ENCODE measurements at regions not wholly inside any gene's neighbourhood (a gene's known extent, or its start where the extent isn't known, plus 50 kb on each side); places are given as distances from the start of the nearest gene placed in this dataset.

DNA sequence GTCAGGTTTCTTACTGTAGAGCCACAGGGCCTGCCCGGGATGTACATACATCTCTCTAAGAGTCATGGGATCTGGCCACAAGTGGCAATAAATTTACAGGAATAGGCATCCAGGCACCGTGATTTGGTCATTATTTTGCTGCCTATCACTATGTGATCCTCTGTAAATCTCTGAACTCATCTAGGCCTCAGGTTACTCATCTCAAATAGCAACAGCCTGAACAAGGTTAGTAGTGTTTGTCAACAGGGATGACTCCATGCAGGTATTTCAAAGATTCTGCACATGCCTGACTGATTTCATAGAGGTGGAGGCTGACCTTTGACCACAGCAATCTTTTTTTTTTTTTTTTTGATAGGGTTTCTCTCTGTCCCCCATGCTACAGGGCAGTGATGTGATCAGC, 88.8 kb upstream of the TBL1XR1 start:
- Histone ChIP-seq H3K36me3 (no peaks in the 10 kb centered on the region), H3K27ac (no peak overlapping the region), H3K4me3 (no peak overlapping the region), H3K4me1 (no peaks in the 10 kb centered on the region), H3K9me3 (no peaks in the 10 kb centered on the region), H3K27me3 (no peaks in the 10 kb centered on the region)
- intact Hi-C loops (cut with DNase I; ENCODE audit: low total_unique reads) = no loop called here
- TF ChIP-seq POLR2A (IDR thresholded peaks at IDR 0.05) = no peak
- ATAC-seq = no peak
- in situ Hi-C loops (cut with MboI; ENCODE audit: low sequenced_read_pairs in 4 of 4) = loop anchor here in 1 of 4 donors (10.0 kb wide), 1 partner anchor 71 kb away; no protein-coding TSS in a partner anchor
- DNase-seq = no peak

DNA sequence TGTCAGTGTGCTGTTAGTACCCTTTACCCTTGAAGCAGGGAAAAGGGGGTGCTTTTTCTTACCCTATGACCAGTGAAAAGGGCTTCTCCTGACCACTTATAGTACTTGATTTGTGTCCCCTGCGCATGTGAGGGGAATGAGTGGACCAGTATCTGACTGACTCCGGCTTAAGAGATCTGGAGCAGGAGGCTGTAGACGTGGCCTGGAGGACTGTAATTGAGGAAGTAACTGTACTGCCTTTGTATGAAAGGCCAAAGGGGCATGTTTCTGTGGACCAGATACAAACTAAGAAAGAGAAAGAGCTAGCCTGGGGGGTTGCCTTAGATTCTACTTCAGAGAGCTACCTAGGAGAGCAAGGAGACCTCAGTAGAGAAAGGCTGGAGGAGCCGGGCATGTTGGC, 89.9 kb upstream of the TBL1XR1 start:
- no peaks in the 10 kb centered on the region for H3K36me3 ChIP-seq
- no peaks in the 10 kb centered on the region for H3K27me3 ChIP-seq
- DNase-seq (no peak), ATAC-seq (no peak)
- no peak for TF ChIP-seq POLR2A (IDR thresholded peaks at IDR 0.05)
- TF ChIP-seq, protein P1, sequence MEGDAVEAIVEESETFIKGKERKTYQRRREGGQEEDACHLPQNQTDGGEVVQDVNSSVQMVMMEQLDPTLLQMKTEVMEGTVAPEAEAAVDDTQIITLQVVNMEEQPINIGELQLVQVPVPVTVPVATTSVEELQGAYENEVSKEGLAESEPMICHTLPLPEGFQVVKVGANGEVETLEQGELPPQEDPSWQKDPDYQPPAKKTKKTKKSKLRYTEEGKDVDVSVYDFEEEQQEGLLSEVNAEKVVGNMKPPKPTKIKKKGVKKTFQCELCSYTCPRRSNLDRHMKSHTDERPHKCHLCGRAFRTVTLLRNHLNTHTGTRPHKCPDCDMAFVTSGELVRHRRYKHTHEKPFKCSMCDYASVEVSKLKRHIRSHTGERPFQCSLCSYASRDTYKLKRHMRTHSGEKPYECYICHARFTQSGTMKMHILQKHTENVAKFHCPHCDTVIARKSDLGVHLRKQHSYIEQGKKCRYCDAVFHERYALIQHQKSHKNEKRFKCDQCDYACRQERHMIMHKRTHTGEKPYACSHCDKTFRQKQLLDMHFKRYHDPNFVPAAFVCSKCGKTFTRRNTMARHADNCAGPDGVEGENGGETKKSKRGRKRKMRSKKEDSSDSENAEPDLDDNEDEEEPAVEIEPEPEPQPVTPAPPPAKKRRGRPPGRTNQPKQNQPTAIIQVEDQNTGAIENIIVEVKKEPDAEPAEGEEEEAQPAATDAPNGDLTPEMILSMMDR (IDR thresholded peaks at IDR 0.05 in 4 of 5, conservative IDR thresholded peaks at IDR 0.05 in 1 of 5) = no peak
- intact Hi-C loops (cut with DNase I; ENCODE audit: low total_unique reads) = no loop called here
- H3K9me3 ChIP-seq = no peaks in the 10 kb centered on the region
- no peak overlapping the region for H3K27ac ChIP-seq
- peaks cover 1 to 2% of the 10 kb centered on the region in 2 donors for H3K4me1 ChIP-seq
- no peak overlapping the region for H3K4me3 ChIP-seq
- in situ Hi-C loops (cut with MboI; ENCODE audit: low sequenced_read_pairs in 4 of 4) = loop anchor here in 1 of 4 donors (10.0 kb wide), 1 partner anchor 72 kb away; no protein-coding TSS in a partner anchor

DNA sequence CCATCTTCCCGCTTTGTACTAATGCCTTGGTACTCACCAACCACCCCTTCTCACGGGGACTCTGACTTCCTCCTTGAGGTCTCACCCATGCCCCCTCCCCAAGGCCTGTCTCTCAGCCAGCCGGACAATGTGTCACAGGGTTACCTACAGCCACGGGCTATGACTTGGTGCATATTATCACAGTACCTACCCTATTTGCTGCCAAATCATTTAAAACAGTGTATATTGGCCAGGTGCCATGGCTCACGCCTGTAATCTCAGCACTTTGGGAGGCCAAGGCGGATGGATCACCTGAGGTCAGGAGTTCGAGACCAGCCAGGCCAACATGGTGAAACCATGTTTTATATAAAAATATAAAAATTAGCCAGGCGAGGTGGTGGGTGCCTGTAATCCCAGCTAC, 93.4 kb upstream of the TBL1XR1 start:
- TF ChIP-seq POLR2A (IDR thresholded peaks at IDR 0.05) = no peak
- TF ChIP-seq, protein P1 (IDR thresholded peaks at IDR 0.05 in 4 of 5, conservative IDR thresholded peaks at IDR 0.05 in 1 of 5) = no peak
- H3K9me3 ChIP-seq = no peaks in the 10 kb centered on the region
- intact Hi-C loops (cut with DNase I; ENCODE audit: low total_unique reads) (loop anchor here (5.0 kb wide), 1 partner anchor 248 kb away; no protein-coding TSS in a partner anchor), in situ Hi-C loops (cut with MboI; ENCODE audit: low sequenced_read_pairs in 4 of 4) (no loop called here)
- peaks cover 22 to 31% of the 10 kb centered on the region in 2 donors for H3K4me1 ChIP-seq
- no peak overlapping the region for H3K27ac ChIP-seq
- no peak for ATAC-seq
- no peak overlapping the region for H3K4me3 ChIP-seq
- no peak for DNase-seq
- H3K36me3 ChIP-seq = no peaks in the 10 kb centered on the region
- H3K27me3 ChIP-seq = no peaks in the 10 kb centered on the region

DNA sequence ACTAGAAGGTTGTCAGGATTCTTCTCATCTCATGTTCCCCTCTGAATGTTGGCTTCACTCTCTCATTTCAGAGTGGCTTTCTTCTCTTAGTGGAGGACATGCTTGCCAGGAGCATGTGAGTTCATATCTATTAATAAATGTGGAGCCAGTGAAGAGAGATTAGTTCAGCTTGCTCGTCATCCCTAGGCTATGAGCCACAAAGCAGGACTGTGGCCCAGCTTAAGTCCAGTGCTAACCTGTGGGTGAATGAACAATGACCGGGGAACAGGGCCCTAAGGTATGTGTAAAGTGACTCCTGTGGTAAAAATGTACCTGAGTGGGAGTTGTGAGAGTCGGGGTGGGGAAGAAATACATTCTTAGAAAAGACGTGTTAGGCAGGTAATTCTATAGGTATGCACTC, 96.9 kb upstream of the TBL1XR1 start:
- intact Hi-C loops (cut with DNase I; ENCODE audit: low total_unique reads) (loop anchor here (1.0 to 5.0 kb wide), 3 partner anchors 40 to 252 kb away; no protein-coding TSS in a partner anchor), in situ Hi-C loops (cut with MboI; ENCODE audit: low sequenced_read_pairs in 4 of 4) (no loop called here)
- no peaks in the 10 kb centered on the region for H3K9me3 ChIP-seq
- ATAC-seq = peak; percentile 99 to 100
- peak overlapping the region; percentile 69 to 91 (median 80) for H3K27ac ChIP-seq
- H3K27me3 ChIP-seq = no peaks in the 10 kb centered on the region
- DNase-seq = peak; percentile 82 to 85
- H3K36me3 ChIP-seq = no peaks in the 10 kb centered on the region
- peaks cover 22 to 31% of the 10 kb centered on the region in 2 donors for H3K4me1 ChIP-seq
- TF ChIP-seq, protein P1 (IDR thresholded peaks at IDR 0.05 in 4 of 5, conservative IDR thresholded peaks at IDR 0.05 in 1 of 5) = no peak
- no peak overlapping the region for H3K4me3 ChIP-seq

DNA sequence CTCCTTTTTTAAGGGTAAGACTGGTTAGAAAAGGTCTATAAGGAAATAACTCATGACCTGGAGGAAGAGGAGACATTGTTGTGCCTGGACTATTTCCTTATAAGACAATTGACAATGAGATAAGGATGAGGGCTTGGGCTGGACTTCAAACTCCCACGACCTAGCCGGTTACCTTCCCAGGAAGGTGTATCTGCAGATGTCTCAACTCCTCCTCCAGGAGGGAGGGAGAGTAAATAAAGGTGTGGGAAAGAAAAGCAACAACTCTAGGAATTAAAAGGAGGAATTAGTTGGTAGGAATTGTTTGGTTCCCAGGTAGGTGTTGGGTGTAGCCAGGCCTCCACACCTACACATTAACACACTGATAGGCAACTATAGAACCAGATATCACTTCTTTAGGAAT, 97.8 kb upstream of the TBL1XR1 start:
- Histone ChIP-seq H3K27ac (peak overlapping the region in 2 of 4 donors; percentile 76 to 85), H3K4me1 (peaks cover 23 to 33% of the 10 kb centered on the region in 2 donors), H3K27me3 (no peaks in the 10 kb centered on the region), H3K4me3 (no peak overlapping the region), H3K36me3 (no peaks in the 10 kb centered on the region), H3K9me3 (no peaks in the 10 kb centered on the region)
- DNase-seq (no peak), ATAC-seq (no peak)
- TF ChIP-seq POLR2A (IDR thresholded peaks at IDR 0.05) = no peak
- TF ChIP-seq, protein P1 (IDR thresholded peaks at IDR 0.05 in 4 of 5, conservative IDR thresholded peaks at IDR 0.05 in 1 of 5) = no peak
- intact Hi-C loops (cut with DNase I; ENCODE audit: low total_unique reads) (no loop called here), in situ Hi-C loops (cut with MboI; ENCODE audit: low sequenced_read_pairs in 4 of 4) (no loop called here)
